BE2C (cell line): ENCODE measurements at regions not wholly inside any gene's neighbourhood (a gene's known extent, or its start where the extent isn't known, plus 50 kb on each side); places are given as distances from the start of the nearest gene placed in this dataset.

Source experiments
- DNase-seq: peaks from one replicate; pipeline ENCODE4 v3.0.0-alpha.2; 2020
- H3K27me3 ChIP-seq: fragments of 250-450 bp; sonication (Bioruptor Pico); 2 replicates; pipeline ENCODE4 v1.5.1; 2020; ENCODE audit warnings: mild to moderate bottlenecking
- H3K36me3 ChIP-seq: fragments of 250-450 bp; sonication (Bioruptor Pico); 2 replicates; pipeline ENCODE4 v1.5.1; 2020; ENCODE audit warnings: mild to moderate bottlenecking
- H3K4me1 ChIP-seq: fragments of 250-450 bp; sonication (Bioruptor Pico); 2 replicates; pipeline ENCODE4 v1.5.1; 2020
- H3K4me3 ChIP-seq: 2 replicates; pipeline ENCODE4 v1.5.1; 2011; ENCODE audit warnings: low read depth, low read length
- H3K9me3 ChIP-seq: fragments of 250-450 bp; sonication (Bioruptor Pico); 2 replicates; pipeline ENCODE4 v1.5.1; 2020
- TF ChIP-seq, protein P1 (sequence below): IDR thresholded peaks from 2 replicates; pipeline ENCODE4 v1.5.1; 2012; ENCODE audit warnings: mild to moderate bottlenecking, low read depth, low read length

- TF ChIP-seq, protein P1, sequence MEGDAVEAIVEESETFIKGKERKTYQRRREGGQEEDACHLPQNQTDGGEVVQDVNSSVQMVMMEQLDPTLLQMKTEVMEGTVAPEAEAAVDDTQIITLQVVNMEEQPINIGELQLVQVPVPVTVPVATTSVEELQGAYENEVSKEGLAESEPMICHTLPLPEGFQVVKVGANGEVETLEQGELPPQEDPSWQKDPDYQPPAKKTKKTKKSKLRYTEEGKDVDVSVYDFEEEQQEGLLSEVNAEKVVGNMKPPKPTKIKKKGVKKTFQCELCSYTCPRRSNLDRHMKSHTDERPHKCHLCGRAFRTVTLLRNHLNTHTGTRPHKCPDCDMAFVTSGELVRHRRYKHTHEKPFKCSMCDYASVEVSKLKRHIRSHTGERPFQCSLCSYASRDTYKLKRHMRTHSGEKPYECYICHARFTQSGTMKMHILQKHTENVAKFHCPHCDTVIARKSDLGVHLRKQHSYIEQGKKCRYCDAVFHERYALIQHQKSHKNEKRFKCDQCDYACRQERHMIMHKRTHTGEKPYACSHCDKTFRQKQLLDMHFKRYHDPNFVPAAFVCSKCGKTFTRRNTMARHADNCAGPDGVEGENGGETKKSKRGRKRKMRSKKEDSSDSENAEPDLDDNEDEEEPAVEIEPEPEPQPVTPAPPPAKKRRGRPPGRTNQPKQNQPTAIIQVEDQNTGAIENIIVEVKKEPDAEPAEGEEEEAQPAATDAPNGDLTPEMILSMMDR: no peak
- H3K27me3 ChIP-seq: no peaks in the 10 kb centered on the region
- no peak for DNase-seq
Observed at GRCh38 chr20:48326868-48327267, 500.9 kb downstream of the PREX1 start.

GRCh38 chr20:48326434-48326691, 501.4 kb downstream of the PREX1 start:
- Histone ChIP-seq H3K9me3 (no peaks in the 10 kb centered on the region), H3K4me1 (peaks cover 8% of the 10 kb centered on the region), H3K4me3 (no peak overlapping the region), H3K36me3 (no peaks in the 10 kb centered on the region), H3K27me3 (no peaks in the 10 kb centered on the region)
- TF ChIP-seq, protein P1: no peak
- no peak for DNase-seq

More at GRCh38 chr20:48326868-48327267, 500.9 kb downstream of the PREX1 start:
- Histone ChIP-seq H3K9me3 (no peaks in the 10 kb centered on the region), H3K4me3 (no peak overlapping the region), H3K36me3 (no peaks in the 10 kb centered on the region), H3K4me1 (peaks cover 8% of the 10 kb centered on the region)

DNA sequence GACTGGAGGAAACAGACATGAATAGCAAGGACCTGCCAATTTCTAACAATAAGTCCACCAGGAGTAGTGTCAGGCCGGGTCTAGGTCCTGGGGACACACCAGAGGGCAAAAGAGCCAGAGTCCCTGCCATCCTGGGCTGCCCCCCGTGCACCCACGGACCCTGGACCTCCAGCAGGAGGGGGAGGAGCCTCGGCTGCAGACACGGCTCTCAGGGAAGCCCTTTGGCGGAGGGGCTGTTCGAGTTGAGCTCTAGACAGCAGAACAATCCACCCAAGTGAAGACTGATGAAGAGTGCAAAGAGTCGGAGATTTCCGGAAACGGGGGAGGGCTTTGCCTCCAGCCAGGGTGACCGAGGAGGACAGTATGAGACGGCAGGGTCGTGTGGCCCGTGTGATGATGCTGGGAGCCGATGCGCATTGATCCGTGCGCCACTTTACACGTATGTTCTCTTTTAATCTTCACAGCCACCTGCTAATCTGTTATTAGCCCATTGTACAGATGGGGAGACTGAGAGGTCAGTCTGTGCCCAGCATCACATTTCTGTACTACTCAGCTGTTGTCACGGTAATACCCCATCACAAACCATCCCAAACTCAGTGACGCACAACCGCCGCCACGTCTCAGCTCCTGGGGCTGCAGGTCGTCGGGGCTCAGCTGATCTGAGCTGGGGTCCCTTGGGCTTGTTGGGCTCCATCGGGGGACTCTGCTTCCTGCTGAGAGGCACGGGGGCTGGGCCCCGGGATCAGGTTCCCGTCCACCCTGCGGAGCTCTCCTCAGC, 502.0 kb downstream of the PREX1 start:
- no peak for DNase-seq
- peaks cover 8% of the 10 kb centered on the region for H3K4me1 ChIP-seq
- H3K36me3 ChIP-seq: no peaks in the 10 kb centered on the region
- H3K27me3 ChIP-seq: no peaks in the 10 kb centered on the region
- TF ChIP-seq, protein P1: no peak
- H3K4me3 ChIP-seq: no peak overlapping the region
- no peaks in the 10 kb centered on the region for H3K9me3 ChIP-seq

DNA sequence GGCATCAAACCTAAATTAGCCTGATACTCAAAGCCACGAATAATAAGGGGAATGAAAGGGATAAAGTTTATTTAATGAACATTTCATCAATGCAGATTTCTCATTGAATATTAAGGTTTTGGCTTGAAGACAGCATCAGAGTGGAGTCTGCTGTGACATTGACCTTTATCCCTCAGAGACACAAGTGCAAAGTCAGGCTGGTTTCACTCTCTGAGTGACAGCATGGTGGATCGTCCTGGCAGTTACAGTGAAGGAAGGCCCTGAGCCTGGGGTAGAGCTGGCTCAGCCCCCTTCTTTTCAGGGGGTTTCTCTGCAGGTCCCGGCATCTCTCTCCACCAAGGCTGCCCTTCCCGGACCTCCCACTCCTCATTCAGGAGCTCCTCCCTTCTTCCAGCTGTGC, 503.1 kb downstream of the PREX1 start:
- H3K27me3 ChIP-seq: no peaks in the 10 kb centered on the region
- peaks cover 2% of the 10 kb centered on the region for H3K4me1 ChIP-seq
- TF ChIP-seq, protein P1: no peak
- H3K9me3 ChIP-seq: no peaks in the 10 kb centered on the region; the same call in 1 of the 2 replicates
- H3K36me3 ChIP-seq: no peaks in the 10 kb centered on the region
- DNase-seq: no peak
- H3K4me3 ChIP-seq: no peak overlapping the region

DNA sequence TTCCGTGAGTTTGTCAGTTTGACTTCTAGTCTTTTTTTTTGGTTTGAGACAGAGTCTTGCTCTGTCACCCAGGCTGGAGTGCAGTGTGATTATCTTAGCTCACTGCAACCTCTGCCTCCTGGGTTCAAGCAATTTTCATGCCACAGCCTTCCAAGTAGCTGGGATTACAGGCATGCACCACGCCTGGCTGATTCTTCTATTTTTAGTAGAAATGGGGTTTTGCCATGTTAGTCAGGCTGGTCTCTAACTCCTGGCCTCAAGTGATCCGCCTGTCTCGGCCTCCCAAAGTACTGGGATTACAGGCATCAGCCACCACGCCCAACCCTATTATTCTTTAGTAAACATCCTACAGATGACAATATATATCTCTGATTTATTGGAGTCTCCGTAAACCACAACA, 506.5 kb downstream of the PREX1 start:
- no peaks in the 10 kb centered on the region for H3K27me3 ChIP-seq
- TF ChIP-seq, protein P1: no peak
- no peaks in the 10 kb centered on the region; the same call in 1 of the 2 replicates for H3K9me3 ChIP-seq
- H3K36me3 ChIP-seq: no peaks in the 10 kb centered on the region
- no peaks in the 10 kb centered on the region for H3K4me1 ChIP-seq
- no peak overlapping the region for H3K4me3 ChIP-seq
- DNase-seq: no peak

GRCh38 chr20:48319943-48320584, 507.7 kb downstream of the PREX1 start:
- H3K4me1 ChIP-seq: no peaks in the 10 kb centered on the region
- DNase-seq: no peak
- TF ChIP-seq, protein P1: no peak
- no peaks in the 10 kb centered on the region for H3K27me3 ChIP-seq
- H3K4me3 ChIP-seq: no peak overlapping the region
- H3K9me3 ChIP-seq: no peaks in the 10 kb centered on the region; the same call in 1 of the 2 replicates
- no peaks in the 10 kb centered on the region for H3K36me3 ChIP-seq
